Renal cortex interstitium (tissue), 11 donors: ENCODE measurements at regions not wholly inside any gene's neighbourhood (a gene's known extent, or its start where the extent isn't known, plus 50 kb on each side); places are given as distances from the start of the nearest gene placed in this dataset.
"Not testable (repeated sequence)": the region's sequence is repeated elsewhere in the genome, so short reads cannot be mapped to it uniquely, and the experiment has no call there.

Source experiments
- DNase-seq, 11 donors: peaks; one replicate each; pipeline ENCODE4 v3.0.0-alpha.2; 2013; ENCODE audit warnings: low read depth in 9 of 11, low spot score in 4 of 11; ENCODE audit errors: extremely low read depth in 1 of 11

DNA sequence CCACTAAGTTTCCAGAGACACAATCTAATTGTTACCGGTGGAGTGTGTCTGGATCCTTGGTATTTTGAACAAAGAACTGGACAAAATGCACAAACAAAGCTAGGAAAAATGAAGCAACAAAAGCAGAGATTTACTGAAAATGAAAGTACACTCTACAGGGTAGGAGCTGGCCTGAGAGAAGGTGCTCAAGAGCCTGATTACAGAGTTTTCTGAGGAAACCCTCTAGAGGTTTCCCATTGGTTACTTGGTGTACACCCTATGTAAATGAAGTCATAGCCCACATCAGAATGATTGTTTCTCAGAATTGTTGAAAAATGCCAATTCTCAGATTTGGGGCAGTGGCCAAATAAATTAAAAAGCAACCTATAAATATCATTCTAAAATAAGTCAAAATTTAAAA is 436.4 kb downstream of the KCNJ18 start:
- no peak for DNase-seq

DNA sequence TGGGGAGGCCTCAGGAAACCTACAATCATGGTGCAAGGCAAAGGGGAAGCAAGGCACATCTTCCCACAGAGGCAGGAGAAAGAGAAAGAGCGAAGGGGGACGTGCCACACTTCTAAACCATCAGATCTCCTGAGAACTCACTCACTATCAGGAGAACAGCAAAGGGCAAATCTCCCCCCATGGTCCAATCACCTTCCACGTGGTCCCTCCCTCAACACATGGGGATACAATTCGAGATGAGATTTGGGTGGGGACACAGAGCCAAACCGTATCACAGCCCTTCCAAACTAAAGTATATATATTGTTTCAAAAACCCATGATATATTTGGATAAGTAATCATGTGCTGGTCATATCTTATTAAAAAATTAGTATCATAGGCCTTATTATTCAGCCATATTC is 437.6 kb downstream of the KCNJ18 start:
- not testable (repeated sequence) for DNase-seq

DNA sequence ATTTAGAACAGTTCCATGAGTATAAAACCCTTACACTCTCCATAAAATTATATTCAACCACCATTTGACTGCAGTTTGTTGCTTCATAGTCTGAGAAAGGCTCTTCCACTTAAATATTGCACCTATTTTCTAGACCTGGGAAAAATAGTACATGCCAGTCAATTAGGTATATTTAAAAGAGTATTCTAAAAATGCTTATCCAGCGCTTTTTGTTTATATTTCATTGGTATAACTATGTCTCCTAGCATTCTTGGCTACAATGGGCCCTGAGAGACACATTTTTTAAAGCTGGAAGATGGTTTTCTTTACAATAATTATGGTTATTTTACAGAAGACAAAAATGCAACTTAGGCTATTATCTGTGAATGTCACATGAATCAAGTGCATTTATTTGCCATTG is 439.4 kb downstream of the KCNJ18 start:
- DNase-seq: no peak

DNA sequence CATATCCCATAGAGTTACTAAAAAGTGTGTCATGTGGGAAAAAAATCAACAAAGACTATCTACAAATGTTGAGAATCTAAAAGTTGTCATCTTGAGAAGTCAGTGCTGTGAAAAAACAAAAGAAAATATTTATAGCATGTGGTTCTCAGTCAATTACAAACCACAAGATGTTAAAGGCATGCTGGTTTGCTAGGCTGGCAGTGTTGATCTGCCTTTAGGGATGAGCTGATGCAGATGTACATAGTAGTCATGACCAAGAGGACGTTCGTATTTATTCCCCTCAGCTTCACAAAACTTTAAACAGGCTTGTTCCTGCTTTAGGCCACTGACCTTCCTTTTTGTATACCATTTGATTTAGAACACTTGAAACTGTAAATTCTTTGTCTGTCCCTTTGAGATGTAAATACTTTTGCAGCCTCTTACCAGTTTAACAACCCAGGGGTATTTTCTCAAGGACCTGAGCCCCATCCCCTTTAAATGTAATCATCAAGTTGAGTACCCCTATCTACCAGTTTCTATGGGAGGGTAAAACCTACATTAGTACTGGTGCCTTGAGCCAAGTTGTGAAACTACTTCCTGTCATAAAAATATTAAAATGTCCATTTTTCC is 446.6 kb downstream of the KCNJ18 start:
- no peak for DNase-seq

DNA sequence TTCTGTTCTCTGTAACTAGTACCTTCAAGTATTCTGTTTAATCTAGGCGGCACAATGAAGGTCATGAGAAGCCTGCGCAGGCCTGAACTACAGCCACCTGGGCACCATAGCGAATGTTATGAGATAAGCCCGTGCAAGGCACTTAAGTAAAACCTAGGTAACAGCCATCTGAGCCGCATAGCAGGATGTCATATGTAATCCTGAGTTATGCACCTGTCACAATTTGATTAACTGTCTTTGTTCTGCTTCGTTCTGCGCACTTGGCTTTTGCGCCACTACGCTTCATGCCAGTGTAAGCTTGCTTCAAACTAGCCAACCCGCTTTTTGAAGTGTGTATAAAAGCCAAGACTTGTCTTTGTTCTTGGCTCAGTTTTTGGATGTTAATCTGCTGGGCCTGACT is 449.8 kb downstream of the KCNJ18 start:
- DNase-seq: no peak

DNA sequence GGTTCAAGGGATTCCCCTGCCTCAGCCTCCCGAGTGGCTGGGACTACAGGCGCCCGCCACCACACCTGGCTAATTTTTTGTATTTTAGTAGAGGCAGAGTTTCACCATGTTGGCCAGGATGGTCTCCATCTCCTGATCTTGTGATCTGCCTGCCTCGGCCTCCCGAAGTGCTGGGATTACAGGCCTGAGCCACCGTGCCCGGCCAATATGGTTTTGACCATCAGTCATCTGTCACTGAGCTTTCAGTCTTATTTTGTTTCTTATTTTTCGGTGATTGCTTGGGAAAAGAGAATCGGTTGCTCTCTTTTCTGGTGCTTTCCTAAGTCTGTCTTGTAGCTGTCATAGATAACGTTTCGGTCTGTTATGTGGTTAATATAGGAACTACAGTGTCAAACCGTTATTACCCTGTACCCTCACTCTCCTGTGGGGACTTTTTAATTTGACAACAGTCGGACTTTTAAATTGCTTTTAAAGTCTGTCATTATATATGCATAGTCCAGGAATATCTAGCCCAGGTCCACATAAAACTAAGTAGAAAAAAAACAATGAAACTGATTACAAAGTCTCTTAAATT is 453.4 kb downstream of the KCNJ18 start:
- no peak for DNase-seq

DNA sequence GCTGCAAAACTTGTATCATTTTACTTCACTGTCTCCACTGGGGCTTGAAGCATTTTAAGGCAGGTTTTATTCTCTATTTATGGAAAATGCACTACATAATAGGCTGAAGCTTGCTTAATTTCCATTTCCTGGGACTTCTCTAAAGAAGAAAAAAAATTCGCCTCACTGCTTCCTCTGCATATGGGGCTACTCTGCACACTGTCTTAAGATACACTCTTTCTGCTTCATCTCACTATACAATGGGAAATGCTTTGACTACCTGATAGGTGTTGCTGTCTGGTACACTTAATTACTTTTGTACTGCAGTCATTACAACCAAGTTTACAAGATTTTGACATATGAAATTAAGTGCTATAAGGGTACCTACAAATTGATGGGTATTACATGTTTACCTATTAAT is 466.0 kb downstream of the KCNJ18 start:
- no peak for DNase-seq

DNA sequence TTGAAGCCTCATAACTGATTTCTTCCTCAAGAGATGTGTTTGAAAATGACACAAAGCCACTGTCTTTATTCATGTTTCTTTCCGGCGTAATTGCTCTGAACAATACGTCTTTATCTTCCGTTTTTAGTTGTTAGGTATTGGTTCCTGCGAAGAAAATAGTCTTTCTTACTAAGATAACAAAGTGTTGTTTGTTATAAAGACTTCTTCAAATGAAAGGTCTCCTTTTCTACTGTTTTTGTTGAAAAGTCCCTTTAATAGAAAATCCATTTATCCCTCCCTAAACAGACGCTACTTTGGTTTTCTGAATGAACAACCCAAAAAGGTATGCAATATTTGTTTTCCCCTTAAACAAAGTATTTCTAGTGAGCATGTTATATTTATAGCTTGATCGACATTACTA is 469.1 kb downstream of the KCNJ18 start:
- no peak for DNase-seq

DNA sequence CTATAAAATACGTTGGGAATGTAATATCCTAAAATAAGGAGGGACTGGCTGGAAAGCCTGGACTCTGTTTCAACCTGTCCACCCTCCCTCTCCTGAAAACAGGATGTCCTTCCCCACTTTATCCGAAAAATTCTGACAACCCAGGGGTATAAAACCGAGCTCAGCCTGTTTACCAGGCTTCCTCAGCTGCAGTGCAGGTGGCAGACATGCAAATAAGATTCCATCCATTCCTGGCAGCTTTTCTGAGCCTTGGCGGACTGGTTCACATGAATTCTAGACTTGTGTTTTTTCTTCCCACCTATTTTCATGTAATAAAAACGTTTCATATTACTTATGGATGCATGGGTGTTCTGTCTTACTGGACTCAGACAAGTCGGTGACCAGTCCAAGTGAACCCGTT is 479.3 kb downstream of the KCNJ18 start:
- no peak for DNase-seq

DNA sequence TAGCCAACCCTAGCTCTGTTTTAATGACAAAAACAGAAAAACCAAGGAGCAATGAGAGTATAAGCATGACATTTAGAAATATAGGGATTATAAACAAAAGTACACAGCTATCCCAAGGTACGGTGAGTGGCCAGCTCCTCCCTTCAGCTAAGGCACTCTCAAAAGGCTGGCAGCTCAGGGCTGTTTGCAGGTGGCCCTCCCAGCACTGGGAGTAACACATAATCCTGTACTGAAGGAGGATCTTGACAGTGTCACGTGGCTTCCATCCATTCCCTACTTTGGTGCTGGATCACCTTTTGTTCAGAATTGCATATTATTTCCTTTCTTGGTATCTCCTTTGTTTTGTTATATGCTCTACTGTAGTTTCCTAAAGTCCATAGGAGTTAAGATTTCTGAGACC is 500.8 kb downstream of the KCNJ18 start:
- DNase-seq: no peak

DNA sequence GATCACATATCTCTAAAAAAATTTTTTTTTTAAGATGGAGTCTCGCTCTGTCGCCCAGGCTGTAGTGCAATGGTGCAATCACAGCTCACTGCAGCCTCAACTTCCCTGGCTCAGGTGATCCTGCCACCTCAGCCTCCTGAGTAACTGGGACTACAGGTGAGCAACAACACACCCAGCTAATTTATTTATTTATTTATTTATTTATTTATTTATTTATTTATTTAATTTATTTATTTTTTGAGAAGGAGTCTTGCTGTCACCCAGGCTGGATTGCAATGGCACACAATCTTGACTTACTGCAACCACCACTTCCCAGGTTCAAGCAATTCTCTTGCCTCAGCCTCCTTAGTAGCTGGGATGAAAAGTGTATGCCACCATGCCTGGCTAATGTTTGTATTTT is 507.9 kb downstream of the KCNJ18 start:
- DNase-seq: not testable (repeated sequence)

DNA sequence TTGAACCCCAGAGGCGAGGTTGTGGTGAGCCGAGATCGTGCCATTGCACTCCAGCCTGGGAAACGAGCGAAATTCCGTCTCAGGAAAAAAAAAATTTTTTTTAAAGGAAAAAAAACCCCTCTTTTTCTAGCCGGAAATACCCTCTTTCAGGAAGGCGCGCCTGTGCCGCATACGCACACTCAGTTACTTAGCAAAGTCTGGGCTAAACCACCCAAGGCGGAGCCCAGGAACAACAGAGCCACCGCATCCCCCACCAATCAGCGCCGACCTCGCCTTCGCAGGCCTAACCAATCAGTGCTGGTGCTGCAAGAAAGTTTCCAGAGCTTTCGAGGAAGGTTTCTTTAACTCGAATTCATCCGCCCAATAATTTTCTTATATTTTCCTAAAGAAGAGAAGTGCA is 510.4 kb downstream of the KCNJ18 start:
- no peak for DNase-seq

DNA sequence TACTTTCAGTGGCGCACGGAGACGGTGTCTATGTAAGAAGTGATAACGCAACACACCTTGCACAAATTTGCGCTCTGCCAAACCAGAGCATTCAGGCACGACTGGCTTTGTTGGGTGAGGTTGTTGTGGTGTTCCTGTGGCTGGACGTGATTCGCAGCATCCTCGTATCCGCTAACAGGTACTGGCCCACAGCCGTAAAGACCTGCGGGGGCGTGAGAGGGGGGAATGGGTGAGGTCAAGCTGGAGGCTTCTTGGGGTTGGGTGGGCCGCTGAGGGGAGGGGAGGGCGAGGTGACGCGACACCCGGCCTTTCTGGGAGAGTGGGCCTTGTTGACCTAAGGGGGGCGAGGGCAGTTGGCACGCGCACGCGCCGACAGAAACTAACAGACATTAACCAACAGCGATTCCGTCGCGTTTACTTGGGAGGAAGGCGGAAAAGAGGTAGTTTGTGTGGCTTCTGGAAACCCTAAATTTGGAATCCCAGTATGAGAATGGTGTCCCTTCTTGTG is 510.9 kb downstream of the KCNJ18 start:
- DNase-seq: no peak

DNA sequence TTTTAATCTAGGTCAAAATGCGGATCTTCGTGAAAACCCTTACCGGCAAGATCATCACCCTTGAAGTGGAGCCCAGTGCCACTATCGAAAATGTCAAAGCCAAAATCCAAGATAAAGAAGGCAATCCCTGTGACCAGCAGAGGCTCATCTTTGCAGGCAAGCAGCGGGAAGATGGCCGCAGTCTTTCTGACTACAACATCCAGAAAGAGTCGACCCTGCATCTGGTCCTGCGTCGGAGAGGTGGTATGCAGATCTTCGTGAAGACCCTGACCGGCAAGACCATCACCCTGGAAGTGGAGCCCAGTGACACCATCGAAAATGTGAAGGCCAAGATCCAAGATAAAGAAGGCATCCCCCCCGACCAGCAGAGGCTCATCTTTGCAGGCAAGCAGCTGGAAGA is 511.8 kb downstream of the KCNJ18 start:
- DNase-seq: not testable (repeated sequence)

DNA sequence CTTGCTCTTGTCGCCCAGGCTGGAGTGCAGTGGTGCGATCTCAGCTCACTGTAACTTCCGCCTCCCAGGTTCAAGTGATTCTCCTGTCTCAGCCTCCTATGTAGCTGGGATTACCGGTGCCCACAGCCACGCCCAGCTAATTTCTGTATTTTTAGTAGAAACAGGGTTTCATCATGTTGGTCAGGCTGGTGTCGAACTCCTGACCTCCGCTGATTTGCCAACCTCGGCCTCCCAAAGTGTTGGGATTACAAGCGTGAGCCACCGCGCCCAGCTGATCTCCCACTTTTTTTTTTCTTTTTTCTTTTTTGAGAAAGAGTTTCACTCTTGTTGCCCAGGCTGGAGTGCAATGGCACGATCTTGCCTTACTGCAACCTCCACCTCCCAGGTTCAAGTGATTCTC is 517.9 kb downstream of the KCNJ18 start:
- DNase-seq: not testable (repeated sequence)

DNA sequence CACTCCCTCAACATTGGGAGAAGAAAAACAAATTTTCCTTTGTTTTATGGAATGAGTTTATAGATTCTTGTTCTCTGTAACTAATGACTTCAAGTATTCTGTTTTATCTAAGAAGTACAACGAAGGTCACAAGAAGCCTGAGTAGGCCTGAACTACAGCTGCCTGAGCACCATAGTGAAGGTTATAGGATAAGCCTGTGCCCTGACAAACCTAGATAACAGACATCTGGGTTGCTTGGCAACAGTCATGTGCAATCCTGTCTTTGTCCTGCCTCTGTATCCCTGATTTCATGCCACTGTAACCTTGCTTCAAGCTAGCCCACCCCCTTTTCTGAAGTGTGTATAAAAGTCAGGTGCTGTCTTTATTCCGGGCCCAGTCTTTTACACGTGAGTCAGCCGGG is 520.8 kb downstream of the KCNJ18 start:
- DNase-seq: not testable (repeated sequence)

DNA sequence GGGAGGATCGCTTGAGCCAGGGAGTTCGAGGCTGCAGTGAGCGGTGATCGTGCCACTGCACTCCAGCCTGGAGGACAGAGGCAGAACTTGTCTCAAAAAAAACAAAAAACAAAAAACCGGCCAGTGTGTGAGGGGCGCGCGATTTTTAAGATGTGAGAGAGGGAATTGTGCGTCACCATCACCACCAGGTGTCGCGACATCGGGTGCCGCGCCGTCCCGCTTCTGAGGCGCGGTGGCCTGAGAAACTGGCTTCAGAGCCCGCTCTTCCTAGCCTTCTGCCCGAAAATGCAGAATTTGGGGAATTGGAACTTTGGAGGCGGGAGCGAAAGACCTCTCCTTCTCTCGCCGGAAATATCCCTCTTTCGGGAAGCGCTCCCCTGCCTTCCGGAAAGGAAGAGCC is 524.8 kb downstream of the KCNJ18 start:
- DNase-seq: no peak

DNA sequence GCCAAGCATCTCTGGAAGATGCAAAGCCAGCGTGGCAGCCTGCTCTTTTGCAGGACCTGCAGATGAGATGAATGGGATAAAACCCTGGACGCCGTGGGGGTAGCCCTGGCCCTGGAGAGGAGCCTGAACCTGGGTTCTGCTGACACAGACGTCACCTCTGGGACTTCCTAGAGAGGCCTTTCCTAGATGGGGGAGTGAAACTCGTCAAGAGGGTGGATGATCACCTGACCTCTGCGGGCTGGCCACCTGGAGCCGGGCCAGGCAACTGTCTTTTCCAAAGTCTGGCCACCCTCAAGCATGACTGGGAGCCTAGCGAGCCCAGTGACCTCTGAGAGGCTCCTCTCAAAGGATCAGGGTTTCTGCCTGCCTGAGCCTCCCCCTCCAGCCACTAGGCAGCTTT is 529.0 kb downstream of the KCNJ18 start:
- no peak for DNase-seq

DNA sequence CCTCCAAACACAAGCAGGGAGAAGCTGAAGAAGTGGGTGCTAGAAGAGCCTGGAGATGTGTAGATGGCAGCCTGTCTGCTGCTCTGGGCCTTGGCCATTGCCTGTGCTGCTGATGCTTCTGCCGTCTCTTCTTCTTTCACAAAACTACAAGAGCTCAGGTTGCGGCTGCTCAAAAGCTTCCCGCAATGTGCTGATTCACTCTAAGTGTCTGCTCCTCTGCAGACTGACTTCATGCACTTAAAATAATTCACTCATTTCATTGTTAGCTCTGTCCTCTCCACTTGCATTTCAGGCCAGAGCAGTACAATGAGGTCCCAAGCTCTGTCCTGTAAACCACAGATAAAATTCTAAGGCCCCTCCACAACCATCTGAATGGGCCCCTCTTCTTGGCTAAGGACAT is 534.2 kb downstream of the KCNJ18 start:
- DNase-seq: not testable (repeated sequence)

DNA sequence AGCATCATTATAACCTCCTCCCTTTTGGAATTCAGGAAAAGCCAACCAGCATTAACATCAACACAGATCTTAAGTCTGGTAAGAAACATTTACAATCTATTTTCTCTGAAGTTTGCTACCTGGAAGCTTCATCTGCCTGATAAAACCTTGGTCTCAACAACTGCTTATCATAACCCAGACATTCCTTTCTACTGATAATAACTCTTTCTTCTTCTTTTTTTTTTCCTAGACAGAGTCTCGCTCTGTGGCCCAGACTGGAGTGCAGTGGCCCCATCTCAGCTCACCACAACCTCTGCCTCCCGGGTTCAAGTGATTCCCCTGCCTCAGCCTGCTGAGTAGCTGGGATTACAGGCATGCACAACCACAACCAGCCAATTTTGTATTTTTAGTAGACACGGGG is 534.6 kb downstream of the KCNJ18 start:
- DNase-seq: not testable (repeated sequence)
